SHP77 (cell line): ENCODE measurements at regions not wholly inside any gene's neighbourhood (a gene's known extent, or its start where the extent isn't known, plus 50 kb on each side); places are given as distances from the start of the nearest gene placed in this dataset.

Experiments
- DNase-seq, 2 experiments: peaks; one replicate each; lab custom pipeline; 2025; lab: John Stamatoyannopoulos, UW

- no peak for DNase-seq
Observed at GRCh38 chr14:61226015-61226654, 55.0 kb downstream of the TMEM30B start.

GRCh38 chr14:61225344-61225743, 55.8 kb downstream of the TMEM30B start:
- no peak for DNase-seq

GRCh38 chr14:61223552-61223951, 57.6 kb downstream of the TMEM30B start:
- no peak for DNase-seq

- no peak for DNase-seq
Observed at GRCh38 chr14:61222388-61222787, 58.8 kb downstream of the TMEM30B start.

GRCh38 chr14:61221906-61222305, 59.2 kb downstream of the TMEM30B start:
- DNase-seq: no peak

GRCh38 chr14:61219673-61220072, 61.5 kb downstream of the TMEM30B start:
- no peak for DNase-seq

GRCh38 chr14:61219256-61219655, 61.9 kb downstream of the TMEM30B start:
- DNase-seq: no peak

GRCh38 chr14:61218767-61219166, 62.4 kb downstream of the TMEM30B start:
- no peak for DNase-seq

- no peak for DNase-seq
Observed at GRCh38 chr14:61218157-61218556, 63.0 kb downstream of the TMEM30B start.

- DNase-seq: no peak
Observed at GRCh38 chr14:61217516-61217915, 63.6 kb downstream of the TMEM30B start.

GRCh38 chr14:61215222-61216020, 65.7 kb downstream of the TMEM30B start:
- DNase-seq: no peak

- DNase-seq: no peak
Observed at GRCh38 chr14:61213920-61214319, 67.2 kb downstream of the TMEM30B start.

- no peak for DNase-seq
Observed at GRCh38 chr14:61213191-61213621, 67.9 kb downstream of the TMEM30B start.

GRCh38 chr14:61212546-61212945, 68.6 kb downstream of the TMEM30B start:
- no peak for DNase-seq

- peak; percentile 69 to 80 for DNase-seq
Observed at GRCh38 chr14:61211476-61212255, 69.5 kb downstream of the TMEM30B start.

- DNase-seq: peak; percentile 6
Observed at GRCh38 chr14:61203081-61203753, 77.9 kb downstream of the TMEM30B start.

- DNase-seq: no peak
Observed at GRCh38 chr14:61202124-61202523, 79.0 kb downstream of the TMEM30B start.

- DNase-seq: no peak
Observed at GRCh38 chr14:61201171-61201570, 80.0 kb downstream of the TMEM30B start.

- DNase-seq: no peak
Observed at GRCh38 chr14:61197416-61197815, 83.7 kb downstream of the TMEM30B start.

- no peak for DNase-seq
Observed at GRCh38 chr14:61196792-61197191, 84.3 kb downstream of the TMEM30B start.

GRCh38 chr14:61196034-61196433, 85.1 kb downstream of the TMEM30B start:
- DNase-seq: no peak

GRCh38 chr14:61193476-61193875, 87.7 kb downstream of the TMEM30B start:
- DNase-seq: no peak
